ENCODE measurements at regions not wholly inside any gene's neighbourhood (a gene's known extent, or its start where the extent isn't known, plus 50 kb on each side); places are given as distances from the start of the nearest gene placed in this dataset.

- TF ChIP-seq CTCF (IDR thresholded peaks at IDR 0.05; ENCODE audit: insufficient read depth, low read depth, low read length) = no peak
- TF ChIP-seq EZH2 (IDR thresholded peaks at IDR 0.05; ENCODE audit: insufficient read depth, low read length) = no peak
Observed at GRCh38 chr9:79061752-79062616, 509.8 kb upstream of the TLE4 start.

Measured in astrocyte (in vitro differentiated cells and primary cell).